ENCODE measurements at regions not wholly inside any gene's neighbourhood (a gene's known extent, or its start where the extent isn't known, plus 50 kb on each side); places are given as distances from the start of the nearest gene placed in this dataset.

DNA sequence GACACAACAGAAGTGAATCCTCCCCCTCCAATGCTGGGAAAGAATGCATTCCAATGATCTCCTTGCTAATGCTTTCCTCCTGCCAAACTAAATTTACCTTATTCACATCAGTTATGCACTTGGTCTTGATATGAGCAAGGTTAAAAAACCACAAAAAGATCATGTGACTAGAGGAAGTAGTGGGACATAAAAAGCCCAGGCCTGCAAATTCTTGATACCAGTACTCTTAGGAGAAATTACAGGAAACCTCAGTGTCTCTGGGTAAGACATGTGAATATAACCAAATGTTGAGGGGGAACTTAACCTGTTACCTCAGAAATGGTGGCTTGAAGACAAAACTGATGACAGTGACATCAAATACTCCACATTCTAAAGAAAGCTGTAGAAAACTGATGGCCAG lies 427.1 kb downstream of the RPS29 start (continued):
- TF ChIP-seq REST (IDR thresholded peaks at IDR 0.05; ENCODE audit: low read depth) (no peak), RAD21 (IDR thresholded peaks at IDR 0.05; ENCODE audit: low read depth) (no peak), EZH2 (IDR thresholded peaks at IDR 0.05) (no peak), ZNF274 (IDR thresholded peaks at IDR 0.05; ENCODE audit: low read depth, low read length) (no peak), CEBPB (IDR thresholded peaks at IDR 0.05; ENCODE audit: low read depth) (no peak), EGR1 (IDR thresholded peaks at IDR 0.05; ENCODE audit: low read depth) (no peak), CBX3 (IDR thresholded peaks at IDR 0.05; ENCODE audit: low read depth) (no peak), FOSL1 (IDR thresholded peaks at IDR 0.05; ENCODE audit: low read depth) (no peak), SIN3A (IDR thresholded peaks at IDR 0.05; ENCODE audit: low read depth) (no peak), ATF3 (IDR thresholded peaks at IDR 0.05) (no peak)

GRCh38 chr14:49139593-49139992 lies 446.6 kb downstream of the RPS29 start:
- CTCF ChIA-PET: no interaction called here
- Histone ChIP-seq H3K9me3 (ENCODE audit: control insufficient read depth in 1 of 2, insufficient read depth in 1 of 2, low read depth in 1 of 2, low read length in 2 of 2) (no peaks in the 10 kb centered on the region), H3K4me3 (replicated peaks in 1 of 2; ENCODE audit: low read depth in 1 of 2, low read length in 2 of 2) (no peak overlapping the region), H2AFZ (ENCODE audit: low read depth, low read length, poor library complexity, severe bottlenecking) (no peak overlapping the region), H3K9me2 (ENCODE audit: insufficient read depth) (no peaks in the 10 kb centered on the region), H3K79me2 (ENCODE audit: insufficient read depth, low read length) (no peaks in the 10 kb centered on the region), H3K27me3 (ENCODE audit: insufficient read depth, low read length) (no peaks in the 10 kb centered on the region), H3K9ac (ENCODE audit: low read length) (no peak overlapping the region), H3K4me2 (ENCODE audit: low read length) (no peak overlapping the region), H3K36me3 (ENCODE audit: control insufficient read depth in 1 of 2, insufficient read depth in 2 of 2, low read length in 2 of 2) (no peaks in the 10 kb centered on the region), H3K27ac (ENCODE audit: low read depth, low read length) (no peak overlapping the region), H3K4me1 (ENCODE audit: control insufficient read depth in 1 of 2, insufficient read depth in 2 of 2, low read length in 2 of 2) (no peaks in the 10 kb centered on the region), H4K20me1 (ENCODE audit: insufficient read depth) (no peaks in the 10 kb centered on the region)
- BruUV-seq (replicated peaks): no TSS peak
- RAD21 ChIA-PET (ENCODE audit: low non-redundant PET in 1 of 2, low total read pairs in 2 of 2, uncharacterized antibody in 2 of 2, unreplicated experiment in 2 of 2): no interaction called here
- intact Hi-C loops (cut with micrococcal nuclease): no loop called here
- DNase-seq (ENCODE audit: low read depth, low spot score): no peak
- TF ChIP-seq CEBPB (IDR thresholded peaks at IDR 0.05; ENCODE audit: low read depth) (no peak), EZH2 (IDR thresholded peaks at IDR 0.05) (no peak), ZNF274 (IDR thresholded peaks at IDR 0.05; ENCODE audit: low read depth, low read length) (no peak), TCF7L2 (IDR thresholded peaks at IDR 0.05; ENCODE audit: borderline replicate concordance, extremely low read depth, insufficient read depth, insufficient read length) (no peak), YY1 (IDR thresholded peaks at IDR 0.05; ENCODE audit: extremely low read depth, insufficient replicate concordance, low read depth, low read length) (no peak)
- TF ChIP-seq, protein P1, sequence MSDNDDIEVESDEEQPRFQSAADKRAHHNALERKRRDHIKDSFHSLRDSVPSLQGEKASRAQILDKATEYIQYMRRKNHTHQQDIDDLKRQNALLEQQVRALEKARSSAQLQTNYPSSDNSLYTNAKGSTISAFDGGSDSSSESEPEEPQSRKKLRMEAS (IDR thresholded peaks at IDR 0.05): no peak
- ATAC-seq: no peak
- POLR2A ChIA-PET: no interaction called here
